Keratinocyte (primary cell): ENCODE measurements at regions not wholly inside any gene's neighbourhood (a gene's known extent, or its start where the extent isn't known, plus 50 kb on each side); places are given as distances from the start of the nearest gene placed in this dataset.

ENCODE experiments used
- CTCF ChIP-seq, 3 experiments: IDR thresholded peaks in 1 of 3; conservative IDR thresholded peaks in 1 of 3; optimal IDR thresholded peaks in 1 of 3; 2 replicates in 2 of 3; 3 replicates in 1 of 3; pipeline versions ENCODE3 to v1.5.1; 2011; ENCODE audit warnings: low read length in 3 of 3, mild to moderate bottlenecking in 3 of 3, moderate library complexity in 2 of 3, control low read depth in 1 of 3, inconsistent platforms in 1 of 3; ENCODE audit not compliant: insufficient read depth in 2 of 3; ENCODE audit errors: extremely low read depth in 1 of 3
- EZH2 ChIP-seq: IDR thresholded peaks from one replicate; pipeline ENCODE4 v1.6.1; 2012; ENCODE audit warnings: inconsistent platforms, mild to moderate bottlenecking, low read length, moderate library complexity

GRCh38 chr1:56326056-56326455, 253.3 kb downstream of the PLPP3 start:
- TF ChIP-seq CTCF (optimal IDR thresholded peaks at IDR 0.05 in 1 of 3, IDR thresholded peaks at IDR 0.05 in 1 of 3, conservative IDR thresholded peaks at IDR 0.05 in 1 of 3; ENCODE audit: extremely low read depth in 1 of 3, insufficient read depth in 2 of 3, low read length in 3 of 3) (no peak), EZH2 (no peak)
